ENCODE measurements at regions not wholly inside any gene's neighbourhood (a gene's known extent, or its start where the extent isn't known, plus 50 kb on each side); places are given as distances from the start of the nearest gene placed in this dataset.

DNA sequence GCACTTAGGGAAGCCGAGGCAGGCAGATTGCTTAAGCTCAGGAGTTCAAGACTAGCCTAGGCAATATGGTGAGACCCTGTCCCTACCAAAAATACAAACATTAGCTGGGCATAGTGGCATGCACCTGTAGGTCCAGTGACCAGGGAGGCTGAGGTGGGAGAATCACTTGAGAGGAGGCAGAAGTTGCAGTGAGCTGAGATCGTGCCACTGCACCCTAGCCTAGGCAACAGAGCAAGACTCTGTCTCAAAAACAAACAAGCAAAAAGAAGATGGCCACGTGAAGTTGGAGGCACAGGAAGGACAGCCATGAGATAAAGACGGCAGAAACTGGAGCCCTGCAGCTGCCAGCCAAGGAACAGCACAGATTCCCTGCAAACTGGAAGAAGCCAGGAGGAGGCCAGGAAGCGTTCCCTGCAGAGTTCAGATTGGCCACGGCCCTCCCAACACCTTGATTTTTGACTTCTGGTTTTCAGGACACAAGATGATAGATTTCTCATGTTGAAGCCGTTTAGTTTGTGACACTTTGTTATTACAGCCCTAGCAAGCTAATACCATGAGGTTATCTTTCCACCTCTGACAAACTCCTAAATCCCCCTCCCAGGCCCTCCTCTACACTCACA lies 786.7 kb downstream of the UQCRFS1 start:
- H3K36me3 ChIP-seq = no peaks in the 10 kb centered on the region
- TF ChIP-seq POLR2A (IDR thresholded peaks at IDR 0.05) (no peak), EP300 (IDR thresholded peaks at IDR 0.05) (no peak), POLR2AphosphoS5 (IDR thresholded peaks at IDR 0.05) (no peak), CTCF (IDR thresholded peaks at IDR 0.05) (no peak)
- 66 to 76% methylated on average over 7 of the region's 7 CpGs for WGBS, 2 donors
- no peak overlapping the region for H3K27ac ChIP-seq
- H3K4me3 ChIP-seq = no peak overlapping the region
- intact Hi-C loops (cut with DNase I) = no loop called here
- no peaks in the 10 kb centered on the region for H3K4me1 ChIP-seq
- no peak for DNase-seq
- no peaks in the 10 kb centered on the region for H3K9me3 ChIP-seq
- peaks cover 0 to 17% (median 4%) of the 10 kb centered on the region in 3 donors for H3K27me3 ChIP-seq

- DNase-seq = no peak
- 55 to 59% methylated on average over 13 of the region's 13 CpGs for WGBS, 2 donors
- Histone ChIP-seq H3K9me3 (no peaks in the 10 kb centered on the region), H3K27ac (no peak overlapping the region), H3K27me3 (peaks cover 0 to 24% (median 4%) of the 10 kb centered on the region in 3 donors), H3K36me3 (no peaks in the 10 kb centered on the region), H3K4me1 (no peaks in the 10 kb centered on the region), H3K4me3 (no peak overlapping the region)
- TF ChIP-seq POLR2A (IDR thresholded peaks at IDR 0.05) (no peak), CTCF (IDR thresholded peaks at IDR 0.05) (no peak), EP300 (IDR thresholded peaks at IDR 0.05) (no peak), POLR2AphosphoS5 (IDR thresholded peaks at IDR 0.05) (no peak)
- intact Hi-C loops (cut with DNase I) = no loop called here
Measured at GRCh38 chr19:28425046-28425931, 787.7 kb downstream of the UQCRFS1 start.

- H3K9me3 ChIP-seq = no peaks in the 10 kb centered on the region
- 70 to 83% methylated on average over 4 of the region's 4 CpGs for WGBS, 2 donors
- no peaks in the 10 kb centered on the region for H3K4me1 ChIP-seq
- H3K4me3 ChIP-seq = no peak overlapping the region
- TF ChIP-seq POLR2A (IDR thresholded peaks at IDR 0.05) = no peak
- no peak for TF ChIP-seq POLR2AphosphoS5 (IDR thresholded peaks at IDR 0.05)
- no peak for TF ChIP-seq EP300 (IDR thresholded peaks at IDR 0.05)
- no peak for TF ChIP-seq CTCF (IDR thresholded peaks at IDR 0.05)
- H3K27ac ChIP-seq = no peak overlapping the region
- H3K27me3 ChIP-seq = peaks cover 0 to 24% (median 4%) of the 10 kb centered on the region in 3 donors
- DNase-seq = no peak
- H3K36me3 ChIP-seq = no peaks in the 10 kb centered on the region
- intact Hi-C loops (cut with DNase I) = no loop called here
Measured at GRCh38 chr19:28424662-28425045, 788.3 kb downstream of the UQCRFS1 start.

DNA sequence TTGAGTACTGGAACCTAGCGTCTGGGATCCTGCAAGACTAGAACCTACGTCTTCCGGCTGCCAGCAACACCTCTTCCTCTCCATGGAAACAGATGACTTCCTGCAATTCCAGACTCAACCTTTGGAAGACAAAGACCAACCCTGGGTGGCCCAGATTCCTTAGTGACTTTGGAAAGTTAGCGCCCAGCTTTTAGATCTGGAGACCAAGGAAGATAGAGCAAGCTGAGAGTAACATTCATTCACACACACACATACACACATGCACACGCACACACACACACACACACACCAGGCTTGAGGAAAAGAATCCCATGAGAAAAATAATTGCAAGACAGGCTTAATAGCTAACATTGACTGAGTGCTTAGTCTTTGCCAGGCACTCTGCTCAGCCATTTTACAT lies 788.9 kb downstream of the UQCRFS1 start:
- no peak overlapping the region for H3K4me3 ChIP-seq
- no peaks in the 10 kb centered on the region for H3K9me3 ChIP-seq
- TF ChIP-seq POLR2A (IDR thresholded peaks at IDR 0.05) = no peak
- intact Hi-C loops (cut with DNase I) = no loop called here
- H3K36me3 ChIP-seq = no peaks in the 10 kb centered on the region
- WGBS, 2 donors = 71 to 78% methylated on average over 5 of the region's 5 CpGs
- H3K27me3 ChIP-seq = peaks cover 0 to 24% (median 4%) of the 10 kb centered on the region in 3 donors
- DNase-seq = no peak
- H3K27ac ChIP-seq = no peak overlapping the region
- H3K4me1 ChIP-seq = no peaks in the 10 kb centered on the region

- WGBS, 2 donors = 84 to 85% methylated on average over 6 of the region's 6 CpGs
- Histone ChIP-seq H3K27me3 (peaks cover 0 to 24% (median 4%) of the 10 kb centered on the region in 3 donors), H3K9me3 (no peaks in the 10 kb centered on the region)
Measured at GRCh38 chr19:28422791-28423650, 789.9 kb downstream of the UQCRFS1 start.

More at GRCh38 chr19:28422791-28423650, 789.9 kb downstream of the UQCRFS1 start:
- Histone ChIP-seq H3K4me3 (no peak overlapping the region), H3K27ac (no peak overlapping the region), H3K4me1 (no peaks in the 10 kb centered on the region), H3K36me3 (no peaks in the 10 kb centered on the region)
- no peak for DNase-seq
- TF ChIP-seq CTCF (IDR thresholded peaks at IDR 0.05) = no peak
- TF ChIP-seq POLR2AphosphoS5 (IDR thresholded peaks at IDR 0.05) = no peak
- no peak for TF ChIP-seq POLR2A (IDR thresholded peaks at IDR 0.05)
- no peak for TF ChIP-seq EP300 (IDR thresholded peaks at IDR 0.05)
- intact Hi-C loops (cut with DNase I) = no loop called here

All from sigmoid colon (tissue), 6 donors.